Esophagus muscularis mucosa (tissue), 4 donors: ENCODE measurements at regions not wholly inside any gene's neighbourhood (a gene's known extent, or its start where the extent isn't known, plus 50 kb on each side); places are given as distances from the start of the nearest gene placed in this dataset.

ENCODE experiments used
- DNase-seq: peaks from one replicate; pipeline ENCODE4 v3.0.0-alpha.2; 2017; ENCODE audit errors: extremely low spot score
- H3K27ac ChIP-seq, 4 donors: fragments of 200-600 bp; sonication (generic); replicated peaks in 1 of 4; 1 replicate in 3 of 4; 2 replicates in 1 of 4; pipeline ENCODE4 v1.5.1; 2016 to 2019; ENCODE audit warnings: mild to moderate bottlenecking in 1 of 4
- H3K27me3 ChIP-seq, 4 donors: fragments of 200-600 bp; sonication (generic); one replicate each; pipeline versions ENCODE4 v1.5.1 to v1.6.0; 2016 to 2019
- H3K36me3 ChIP-seq, 4 donors: fragments of 200-600 bp; sonication (generic); one replicate each; pipeline ENCODE4 v1.5.1; 2016 to 2019
- H3K4me1 ChIP-seq, 4 donors: fragments of 200-600 bp; sonication (generic); one replicate each; pipeline ENCODE4 v1.5.1; 2016 to 2019
- H3K4me3 ChIP-seq, 4 donors: fragments of 200-600 bp; sonication (generic); 1 replicate in 2 of 4; 2 replicates in 2 of 4; pipeline ENCODE4 v1.5.1; 2016 to 2019; ENCODE audit warnings: mild to moderate bottlenecking in 4 of 4, moderate library complexity in 1 of 4
- H3K9me3 ChIP-seq, 4 donors: fragments of 200-600 bp; sonication (generic); 1 replicate in 3 of 4; 2 replicates in 1 of 4; pipeline ENCODE4 v1.5.1; 2016 to 2019
- EP300 ChIP-seq: sonication (generic); formaldehyde crosslinking; IDR thresholded peaks from one replicate; pipeline ENCODE4 v1.6.1; 2017; ENCODE audit warnings: antibody characterized with exemption
- POLR2A ChIP-seq: fragments of 450-650 bp; IDR thresholded peaks from one replicate; pipeline ENCODE4 v1.6.1; 2017; ENCODE audit warnings: antibody characterized with exemption, moderate library complexity, mild to moderate bottlenecking, low read depth
- POLR2AphosphoS5 ChIP-seq, 2 donors: sonication (generic); formaldehyde crosslinking; IDR thresholded peaks; one replicate each; pipeline ENCODE4 v1.6.1; 2017; ENCODE audit warnings: antibody characterized with exemption in 2 of 2
- WGBS: methylation state at CpG from one replicate; pipeline ENCODE4 v1.1.5; 2018; 5-methylcytosine and 5-hydroxymethylcytosine counted together
- intact Hi-C: fragments of 100-400 bp; cut with DNase I; formaldehyde crosslinking; loops from one replicate; pipeline ENCODE4 v1.15.1; 2023
- TF ChIP-seq, protein P1 (sequence below), 3 experiments: fragments of 200-600 bp in 2 of 3; fragments of 450-650 bp in 1 of 3; sonication (generic) in 2 of 3; IDR thresholded peaks; one replicate each; pipeline ENCODE4 v1.5.1; 2017 to 2019; ENCODE audit warnings: antibody characterized with exemption in 3 of 3, mild to moderate bottlenecking in 2 of 3, moderate library complexity in 1 of 3

DNA sequence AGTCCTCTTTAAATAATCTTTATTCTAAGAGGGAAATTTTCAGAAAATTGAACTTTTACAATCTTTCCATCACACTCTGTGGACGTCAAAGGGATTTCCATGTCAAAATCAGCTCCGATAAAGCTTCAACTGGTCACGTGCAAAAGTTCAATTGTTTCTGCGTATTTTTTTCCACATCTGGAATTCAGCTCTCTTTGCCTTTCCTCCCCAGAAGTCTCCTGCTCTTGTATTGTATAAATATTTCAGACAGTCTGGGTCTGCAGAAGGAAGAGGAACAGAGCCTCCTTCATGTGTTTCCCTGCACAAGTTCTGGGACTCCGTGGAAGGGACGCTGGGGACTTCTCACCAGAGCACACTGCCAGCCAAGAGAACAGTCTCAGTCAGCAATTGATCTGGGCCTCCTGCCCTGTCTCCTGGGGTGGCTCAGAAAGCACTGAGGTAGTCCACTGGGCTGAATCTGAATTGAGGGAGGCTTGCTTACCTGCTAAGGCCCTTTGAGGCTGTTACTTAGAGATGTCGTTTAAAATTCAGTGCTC, 251.5 kb downstream of the TFCP2L1 start:
- TF ChIP-seq EP300 (no peak), POLR2A (no peak), POLR2AphosphoS5 (IDR thresholded peaks at IDR 0.05) (no peak)
- TF ChIP-seq, protein P1, sequence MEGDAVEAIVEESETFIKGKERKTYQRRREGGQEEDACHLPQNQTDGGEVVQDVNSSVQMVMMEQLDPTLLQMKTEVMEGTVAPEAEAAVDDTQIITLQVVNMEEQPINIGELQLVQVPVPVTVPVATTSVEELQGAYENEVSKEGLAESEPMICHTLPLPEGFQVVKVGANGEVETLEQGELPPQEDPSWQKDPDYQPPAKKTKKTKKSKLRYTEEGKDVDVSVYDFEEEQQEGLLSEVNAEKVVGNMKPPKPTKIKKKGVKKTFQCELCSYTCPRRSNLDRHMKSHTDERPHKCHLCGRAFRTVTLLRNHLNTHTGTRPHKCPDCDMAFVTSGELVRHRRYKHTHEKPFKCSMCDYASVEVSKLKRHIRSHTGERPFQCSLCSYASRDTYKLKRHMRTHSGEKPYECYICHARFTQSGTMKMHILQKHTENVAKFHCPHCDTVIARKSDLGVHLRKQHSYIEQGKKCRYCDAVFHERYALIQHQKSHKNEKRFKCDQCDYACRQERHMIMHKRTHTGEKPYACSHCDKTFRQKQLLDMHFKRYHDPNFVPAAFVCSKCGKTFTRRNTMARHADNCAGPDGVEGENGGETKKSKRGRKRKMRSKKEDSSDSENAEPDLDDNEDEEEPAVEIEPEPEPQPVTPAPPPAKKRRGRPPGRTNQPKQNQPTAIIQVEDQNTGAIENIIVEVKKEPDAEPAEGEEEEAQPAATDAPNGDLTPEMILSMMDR (IDR thresholded peaks at IDR 0.05) = no peak
- intact Hi-C loops = no loop called here
- no peaks in the 10 kb centered on the region for H3K36me3 ChIP-seq
- 73% methylated on average over 7 of the region's 7 CpGs for WGBS
- no peak overlapping the region for H3K4me3 ChIP-seq
- no peaks in the 10 kb centered on the region for H3K9me3 ChIP-seq
- peaks cover 0 to 5% (median 0%) of the 10 kb centered on the region in 4 donors for H3K27me3 ChIP-seq
- H3K4me1 ChIP-seq = peaks cover 0 to 7% (median 2%) of the 10 kb centered on the region in 4 donors
- no peak for DNase-seq
- H3K27ac ChIP-seq = no peak overlapping the region

DNA sequence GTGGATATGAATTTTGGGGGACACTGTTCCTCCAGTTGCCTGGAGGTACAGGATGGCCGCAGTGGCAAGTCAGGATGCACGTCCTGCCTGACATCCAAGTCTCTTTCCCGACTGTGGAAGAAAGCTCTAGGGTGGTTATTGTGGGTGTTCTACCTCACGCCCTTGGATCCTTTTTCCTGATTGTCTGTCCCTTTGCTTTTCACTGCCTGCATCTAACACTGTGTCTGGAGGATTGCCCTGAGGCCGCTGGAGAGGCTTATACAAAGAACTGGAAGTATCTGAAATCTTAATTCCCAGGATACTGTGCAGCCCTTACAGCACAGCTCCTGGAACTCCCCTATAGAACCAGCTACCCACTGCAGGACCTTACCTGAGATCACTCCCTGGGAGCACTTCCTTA, 250.5 kb downstream of the TFCP2L1 start:
- Histone ChIP-seq H3K27ac (no peak overlapping the region), H3K9me3 (no peaks in the 10 kb centered on the region), H3K27me3 (peaks cover 0 to 5% (median 0%) of the 10 kb centered on the region in 4 donors), H3K4me3 (no peak overlapping the region), H3K36me3 (no peaks in the 10 kb centered on the region), H3K4me1 (peaks cover 0 to 12% (median 7%) of the 10 kb centered on the region in 4 donors)
- 90% methylated on average over 5 of the region's 5 CpGs for WGBS
- TF ChIP-seq, protein P1 (IDR thresholded peaks at IDR 0.05) = no peak
- TF ChIP-seq POLR2AphosphoS5 (IDR thresholded peaks at IDR 0.05) (no peak), EP300 (no peak), POLR2A (no peak)
- DNase-seq = peak; percentile 60
- intact Hi-C loops = no loop called here

DNA sequence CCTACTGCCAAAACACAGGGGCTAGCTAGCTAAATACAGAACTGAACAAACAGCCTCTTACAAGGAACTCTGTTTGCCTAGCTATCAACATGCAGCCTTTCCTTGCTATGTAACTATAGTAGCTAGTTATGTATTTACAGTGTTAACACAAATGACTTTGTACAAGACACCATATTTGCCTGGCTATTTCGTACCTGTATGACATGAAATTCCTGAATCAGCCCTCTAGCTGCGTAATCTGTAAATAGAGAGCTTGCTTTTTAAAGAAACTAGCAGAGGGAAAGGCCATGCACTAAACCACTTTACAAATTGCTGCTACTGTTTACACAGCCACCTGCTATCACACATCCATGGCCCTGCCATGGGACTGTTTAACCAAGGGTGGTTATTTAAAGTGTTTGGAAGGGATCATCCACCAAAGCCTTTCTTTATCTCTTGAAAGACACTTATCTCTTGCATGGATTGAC, 248.7 kb downstream of the TFCP2L1 start:
- DNase-seq = no peak
- intact Hi-C loops = no loop called here
- 89% methylated on average over 2 of the region's 2 CpGs for WGBS

DNA sequence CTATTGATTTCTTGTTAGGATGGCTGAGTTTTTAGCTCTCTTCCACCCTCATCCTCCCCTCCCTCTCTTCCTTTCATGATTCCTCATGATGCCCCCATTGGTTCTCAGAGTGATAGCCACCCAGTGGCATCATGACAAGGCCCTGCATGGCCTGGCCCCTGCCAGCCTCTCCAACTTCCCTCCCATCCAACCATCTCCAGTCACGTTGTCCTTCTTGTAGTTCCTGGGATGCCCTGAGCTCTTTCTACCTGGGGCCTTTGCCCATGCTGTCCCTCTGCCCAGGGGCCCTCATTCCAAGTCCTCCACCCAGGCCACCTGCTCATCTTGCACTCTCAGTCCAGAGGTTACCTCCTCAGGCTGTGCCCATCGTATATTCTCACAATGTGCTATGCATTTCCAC, 247.5 kb downstream of the TFCP2L1 start:
- 93% methylated on average over 2 of the region's 2 CpGs for WGBS
- H3K9me3 ChIP-seq = no peaks in the 10 kb centered on the region
- DNase-seq = no peak
- H3K36me3 ChIP-seq = no peaks in the 10 kb centered on the region
- intact Hi-C loops = no loop called here
- peaks cover 0 to 12% (median 7%) of the 10 kb centered on the region in 4 donors for H3K4me1 ChIP-seq
- H3K27ac ChIP-seq = no peak overlapping the region
- peaks cover 0 to 5% (median 0%) of the 10 kb centered on the region in 4 donors for H3K27me3 ChIP-seq
- no peak overlapping the region for H3K4me3 ChIP-seq
- TF ChIP-seq, protein P1 (IDR thresholded peaks at IDR 0.05) = no peak
- TF ChIP-seq POLR2AphosphoS5 (IDR thresholded peaks at IDR 0.05) (no peak), EP300 (no peak), POLR2A (no peak)

More for the DNA sequence above, 248.7 kb downstream of the TFCP2L1 start:
- H3K36me3 ChIP-seq = no peaks in the 10 kb centered on the region
- H3K27me3 ChIP-seq = peaks cover 0 to 5% (median 0%) of the 10 kb centered on the region in 4 donors
- H3K4me1 ChIP-seq = peaks cover 0 to 12% (median 7%) of the 10 kb centered on the region in 4 donors
- no peak overlapping the region for H3K4me3 ChIP-seq
- H3K27ac ChIP-seq = no peak overlapping the region
- TF ChIP-seq POLR2AphosphoS5 (IDR thresholded peaks at IDR 0.05) (no peak), POLR2A (no peak), EP300 (no peak)
- TF ChIP-seq, protein P1 (IDR thresholded peaks at IDR 0.05) = no peak
- H3K9me3 ChIP-seq = no peaks in the 10 kb centered on the region

DNA sequence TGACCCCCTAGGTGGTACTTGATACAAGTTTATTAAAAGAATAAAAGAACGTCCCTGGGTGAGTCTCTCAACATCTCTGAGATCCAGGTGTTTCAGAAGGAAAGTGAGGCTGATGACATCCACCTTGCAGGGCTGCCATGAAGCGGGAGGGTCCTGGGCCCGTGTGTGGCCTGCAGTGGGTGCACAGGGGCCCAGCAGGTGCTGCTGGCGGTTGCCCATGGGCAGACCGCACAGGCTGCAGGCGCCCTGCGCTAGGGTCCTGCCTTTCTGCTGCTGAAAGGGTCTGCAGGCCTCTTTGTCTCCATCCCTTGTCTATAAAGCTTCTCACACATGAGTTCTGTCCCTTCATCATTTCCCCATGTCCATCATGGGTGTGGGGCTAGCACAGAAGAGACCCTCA, 247.0 kb downstream of the TFCP2L1 start:
- Histone ChIP-seq H3K4me3 (no peak overlapping the region), H3K27me3 (peaks cover 0 to 5% (median 0%) of the 10 kb centered on the region in 4 donors), H3K27ac (no peak overlapping the region), H3K36me3 (no peaks in the 10 kb centered on the region), H3K4me1 (peaks cover 0 to 12% (median 7%) of the 10 kb centered on the region in 4 donors), H3K9me3 (no peaks in the 10 kb centered on the region)
- TF ChIP-seq EP300 (no peak), POLR2AphosphoS5 (IDR thresholded peaks at IDR 0.05) (no peak), POLR2A (no peak)
- TF ChIP-seq, protein P1 (IDR thresholded peaks at IDR 0.05) = no peak
- 84% methylated on average over 7 of the region's 7 CpGs for WGBS
- DNase-seq = no peak
- intact Hi-C loops = no loop called here
